ENCODE measurements at regions not wholly inside any gene's neighbourhood (a gene's known extent, or its start where the extent isn't known, plus 50 kb on each side); places are given as distances from the start of the nearest gene placed in this dataset.

DNA sequence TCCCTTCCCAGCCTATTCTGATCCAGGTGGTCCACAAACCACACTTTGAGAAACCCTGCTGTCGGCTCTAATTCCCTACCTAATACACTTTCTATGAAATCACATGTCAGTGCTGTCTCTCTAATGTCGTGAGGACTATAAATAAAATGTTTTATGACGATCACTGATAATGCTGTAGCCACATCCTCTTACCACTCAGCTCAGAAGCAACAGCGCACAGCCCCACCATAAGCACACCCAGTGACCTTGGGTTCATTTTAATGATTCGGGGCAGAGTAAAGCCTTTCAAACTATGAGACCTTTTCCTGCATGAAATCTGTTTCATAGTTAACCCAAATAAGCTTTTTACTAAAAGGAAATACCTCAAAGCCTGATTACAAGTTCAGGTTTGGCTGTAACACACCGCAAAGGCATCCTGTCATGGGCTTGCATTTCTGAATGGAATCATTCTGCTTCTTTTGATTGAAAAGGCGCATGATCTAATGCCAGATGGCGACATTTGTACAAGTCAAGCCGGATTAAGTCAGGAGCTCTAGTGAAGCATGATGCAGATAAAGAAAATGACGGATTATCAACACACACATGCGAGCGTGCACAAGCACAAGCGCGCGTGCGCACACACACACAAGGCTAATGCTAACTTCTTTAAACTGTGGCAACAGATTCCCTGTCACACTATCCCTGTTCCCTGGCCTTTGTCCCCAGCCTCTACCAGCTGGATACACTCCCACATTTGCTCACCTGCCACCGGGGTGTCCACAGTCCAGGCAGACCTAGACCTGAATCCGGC, 180.5 kb upstream of the PDE1C start:
- TF ChIP-seq EZH2 (IDR thresholded peaks at IDR 0.05; ENCODE audit: borderline replicate concordance, insufficient read depth, low read length, poor library complexity, severe bottlenecking) (no peak), TAF1 (IDR thresholded peaks at IDR 0.05; ENCODE audit: low read depth) (no peak)
- TF ChIP-seq, protein P1, sequence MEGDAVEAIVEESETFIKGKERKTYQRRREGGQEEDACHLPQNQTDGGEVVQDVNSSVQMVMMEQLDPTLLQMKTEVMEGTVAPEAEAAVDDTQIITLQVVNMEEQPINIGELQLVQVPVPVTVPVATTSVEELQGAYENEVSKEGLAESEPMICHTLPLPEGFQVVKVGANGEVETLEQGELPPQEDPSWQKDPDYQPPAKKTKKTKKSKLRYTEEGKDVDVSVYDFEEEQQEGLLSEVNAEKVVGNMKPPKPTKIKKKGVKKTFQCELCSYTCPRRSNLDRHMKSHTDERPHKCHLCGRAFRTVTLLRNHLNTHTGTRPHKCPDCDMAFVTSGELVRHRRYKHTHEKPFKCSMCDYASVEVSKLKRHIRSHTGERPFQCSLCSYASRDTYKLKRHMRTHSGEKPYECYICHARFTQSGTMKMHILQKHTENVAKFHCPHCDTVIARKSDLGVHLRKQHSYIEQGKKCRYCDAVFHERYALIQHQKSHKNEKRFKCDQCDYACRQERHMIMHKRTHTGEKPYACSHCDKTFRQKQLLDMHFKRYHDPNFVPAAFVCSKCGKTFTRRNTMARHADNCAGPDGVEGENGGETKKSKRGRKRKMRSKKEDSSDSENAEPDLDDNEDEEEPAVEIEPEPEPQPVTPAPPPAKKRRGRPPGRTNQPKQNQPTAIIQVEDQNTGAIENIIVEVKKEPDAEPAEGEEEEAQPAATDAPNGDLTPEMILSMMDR (IDR thresholded peaks at IDR 0.05; ENCODE audit: poor library complexity, severe bottlenecking): no peak

All from neural cell (in vitro differentiated cells).